HG02678 (cell line): ENCODE measurements at regions not wholly inside any gene's neighbourhood (a gene's known extent, or its start where the extent isn't known, plus 50 kb on each side); places are given as distances from the start of the nearest gene placed in this dataset.
"Not testable (repeated sequence)": the region's sequence is repeated elsewhere in the genome, so short reads cannot be mapped to it uniquely, and the experiment has no call there.

Source experiments
- ATAC-seq: cut with Tn5 transposase; IDR thresholded peaks from one replicate; pipeline ENCODE4 v1.9.1; 2021; ENCODE audit warnings: mild to moderate bottlenecking, moderate library complexity; ENCODE audit not compliant: unreplicated experiment

GRCh38 chr14:105653921-105654320, 127.5 kb downstream of the TMEM121 start:
- ATAC-seq, result not testable (repeated sequence)

GRCh38 chr14:105659255-105659654, 132.9 kb downstream of the TMEM121 start:
- not testable (repeated sequence) for ATAC-seq

GRCh38 chr14:105659935-105660527, 133.6 kb downstream of the TMEM121 start:
- ATAC-seq, result no peak

- ATAC-seq, result no peak
Measured at GRCh38 chr14:105660816-105661531, 134.6 kb downstream of the TMEM121 start.

GRCh38 chr14:105662043-105662442, 135.7 kb downstream of the TMEM121 start:
- ATAC-seq, result not testable (repeated sequence)

GRCh38 chr14:105662592-105662991, 136.2 kb downstream of the TMEM121 start:
- not testable (repeated sequence) for ATAC-seq

- ATAC-seq, result not testable (repeated sequence)
Measured at GRCh38 chr14:105663323-105663722, 136.9 kb downstream of the TMEM121 start.

- not testable (repeated sequence) for ATAC-seq
Measured at GRCh38 chr14:105663818-105664596, 137.6 kb downstream of the TMEM121 start.

GRCh38 chr14:105664691-105665090, 138.3 kb downstream of the TMEM121 start:
- no peak for ATAC-seq

GRCh38 chr14:105665247-105665950, 139.0 kb downstream of the TMEM121 start:
- no peak for ATAC-seq

- ATAC-seq, result no peak
Measured at GRCh38 chr14:105665951-105666277, 139.5 kb downstream of the TMEM121 start.

GRCh38 chr14:105666420-105666819, 140.0 kb downstream of the TMEM121 start:
- ATAC-seq, result no peak

GRCh38 chr14:105666991-105667662, 140.7 kb downstream of the TMEM121 start:
- ATAC-seq, result not testable (repeated sequence)

- ATAC-seq, result not testable (repeated sequence)
Measured at GRCh38 chr14:105667663-105668020, 141.3 kb downstream of the TMEM121 start.

- ATAC-seq, result not testable (repeated sequence)
Measured at GRCh38 chr14:105668021-105668420, 141.6 kb downstream of the TMEM121 start.

GRCh38 chr14:105668471-105669230, 142.3 kb downstream of the TMEM121 start:
- ATAC-seq, result not testable (repeated sequence)

GRCh38 chr14:105669231-105669610, 142.8 kb downstream of the TMEM121 start:
- ATAC-seq, result not testable (repeated sequence)

- not testable (repeated sequence) for ATAC-seq
Measured at GRCh38 chr14:105669646-105670045, 143.3 kb downstream of the TMEM121 start.

GRCh38 chr14:105672450-105673200, 146.2 kb downstream of the TMEM121 start:
- not testable (repeated sequence) for ATAC-seq
